HL-60 (cell line): ENCODE measurements at regions not wholly inside any gene's neighbourhood (a gene's known extent, or its start where the extent isn't known, plus 50 kb on each side); places are given as distances from the start of the nearest gene placed in this dataset.

Source experiments
- DNase-seq, 2 experiments: peaks; one replicate each; pipeline ENCODE4 v3.0.0-alpha.2; 2010 to 2020; ENCODE audit warnings: low read depth in 1 of 2, low spot score in 1 of 2
- H3K27ac ChIP-seq: fragments of 250-450 bp; sonication (Bioruptor Pico); replicated peaks from 2 replicates; pipeline ENCODE4 v1.5.1; 2020; ENCODE audit warnings: mild to moderate bottlenecking, moderate library complexity
- H3K27me3 ChIP-seq: fragments of 250-450 bp; sonication (Bioruptor Pico); 2 replicates; pipeline ENCODE4 v1.5.1; 2021; ENCODE audit warnings: mild to moderate bottlenecking, moderate library complexity; ENCODE audit not compliant: insufficient read depth, poor library complexity, severe bottlenecking
- H3K4me3 ChIP-seq: replicated peaks from 2 replicates; pipeline ENCODE4 v1.5.1; 2011; ENCODE audit warnings: mild to moderate bottlenecking, control low read depth, low read length; ENCODE audit not compliant: insufficient read depth
- GABPA ChIP-seq: IDR thresholded peaks from 2 replicates; pipeline ENCODE4 v1.6.1; 2012; ENCODE audit warnings: low read depth
- POLR2AphosphoS5 ChIP-seq: IDR thresholded peaks from 2 replicates; pipeline ENCODE4 v1.6.1; 2012; ENCODE audit warnings: low read depth
- SPI1 ChIP-seq: IDR thresholded peaks from 2 replicates; pipeline ENCODE4 v1.6.1; 2012; ENCODE audit warnings: low read depth, mild to moderate bottlenecking, borderline replicate concordance
- TF ChIP-seq, protein P1 (sequence below): IDR thresholded peaks from 2 replicates; pipeline ENCODE4 v1.6.1; 2012; ENCODE audit warnings: low read depth; ENCODE audit not compliant: insufficient replicate concordance
- TF ChIP-seq, protein P2 (sequence below): IDR thresholded peaks from one replicate; pipeline ENCODE4 v1.5.1; 2011; ENCODE audit warnings: low read length, control low read depth, inconsistent platforms; ENCODE audit not compliant: insufficient read depth

DNA sequence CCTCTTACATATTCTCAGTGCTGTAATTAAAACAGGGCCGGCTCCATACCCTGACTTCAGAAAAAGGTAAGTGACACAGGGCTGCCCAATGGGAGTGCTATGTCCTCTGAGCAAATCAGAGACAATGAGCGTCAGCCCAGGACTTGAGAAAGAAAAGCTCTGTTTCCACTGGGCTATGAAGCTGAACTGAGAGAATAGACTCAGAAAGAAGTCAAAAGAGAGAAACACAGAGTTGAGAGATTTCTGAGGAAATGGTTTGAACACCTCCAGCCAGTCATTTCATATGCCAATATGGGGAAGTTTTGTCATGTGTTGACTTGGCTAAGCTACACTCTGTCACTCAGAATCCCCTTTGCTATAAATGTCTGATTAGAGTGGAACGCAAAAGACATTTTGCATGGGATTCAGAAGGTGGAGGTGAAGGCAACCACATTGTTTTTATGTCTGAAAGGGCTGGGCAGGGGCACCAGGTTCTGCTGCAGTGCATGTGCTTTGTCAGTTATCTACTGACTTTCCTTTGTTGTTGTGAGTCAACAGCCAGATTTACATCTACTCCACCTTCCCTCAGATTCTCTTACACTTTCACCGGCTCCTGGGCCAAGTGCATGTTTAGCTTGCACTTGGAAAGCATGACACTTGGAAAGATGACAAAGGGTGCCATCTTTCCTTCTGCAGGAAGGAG lies 313.3 kb downstream of the DUSP6 start:
- DNase-seq = peak in 1 of 2 experiments; percentile 29
- TF ChIP-seq, protein P1, sequence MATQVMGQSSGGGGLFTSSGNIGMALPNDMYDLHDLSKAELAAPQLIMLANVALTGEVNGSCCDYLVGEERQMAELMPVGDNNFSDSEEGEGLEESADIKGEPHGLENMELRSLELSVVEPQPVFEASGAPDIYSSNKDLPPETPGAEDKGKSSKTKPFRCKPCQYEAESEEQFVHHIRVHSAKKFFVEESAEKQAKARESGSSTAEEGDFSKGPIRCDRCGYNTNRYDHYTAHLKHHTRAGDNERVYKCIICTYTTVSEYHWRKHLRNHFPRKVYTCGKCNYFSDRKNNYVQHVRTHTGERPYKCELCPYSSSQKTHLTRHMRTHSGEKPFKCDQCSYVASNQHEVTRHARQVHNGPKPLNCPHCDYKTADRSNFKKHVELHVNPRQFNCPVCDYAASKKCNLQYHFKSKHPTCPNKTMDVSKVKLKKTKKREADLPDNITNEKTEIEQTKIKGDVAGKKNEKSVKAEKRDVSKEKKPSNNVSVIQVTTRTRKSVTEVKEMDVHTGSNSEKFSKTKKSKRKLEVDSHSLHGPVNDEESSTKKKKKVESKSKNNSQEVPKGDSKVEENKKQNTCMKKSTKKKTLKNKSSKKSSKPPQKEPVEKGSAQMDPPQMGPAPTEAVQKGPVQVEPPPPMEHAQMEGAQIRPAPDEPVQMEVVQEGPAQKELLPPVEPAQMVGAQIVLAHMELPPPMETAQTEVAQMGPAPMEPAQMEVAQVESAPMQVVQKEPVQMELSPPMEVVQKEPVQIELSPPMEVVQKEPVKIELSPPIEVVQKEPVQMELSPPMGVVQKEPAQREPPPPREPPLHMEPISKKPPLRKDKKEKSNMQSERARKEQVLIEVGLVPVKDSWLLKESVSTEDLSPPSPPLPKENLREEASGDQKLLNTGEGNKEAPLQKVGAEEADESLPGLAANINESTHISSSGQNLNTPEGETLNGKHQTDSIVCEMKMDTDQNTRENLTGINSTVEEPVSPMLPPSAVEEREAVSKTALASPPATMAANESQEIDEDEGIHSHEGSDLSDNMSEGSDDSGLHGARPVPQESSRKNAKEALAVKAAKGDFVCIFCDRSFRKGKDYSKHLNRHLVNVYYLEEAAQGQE = no peak
- TF ChIP-seq GABPA (no peak), SPI1 (no peak), POLR2AphosphoS5 (no peak)
- TF ChIP-seq, protein P2, sequence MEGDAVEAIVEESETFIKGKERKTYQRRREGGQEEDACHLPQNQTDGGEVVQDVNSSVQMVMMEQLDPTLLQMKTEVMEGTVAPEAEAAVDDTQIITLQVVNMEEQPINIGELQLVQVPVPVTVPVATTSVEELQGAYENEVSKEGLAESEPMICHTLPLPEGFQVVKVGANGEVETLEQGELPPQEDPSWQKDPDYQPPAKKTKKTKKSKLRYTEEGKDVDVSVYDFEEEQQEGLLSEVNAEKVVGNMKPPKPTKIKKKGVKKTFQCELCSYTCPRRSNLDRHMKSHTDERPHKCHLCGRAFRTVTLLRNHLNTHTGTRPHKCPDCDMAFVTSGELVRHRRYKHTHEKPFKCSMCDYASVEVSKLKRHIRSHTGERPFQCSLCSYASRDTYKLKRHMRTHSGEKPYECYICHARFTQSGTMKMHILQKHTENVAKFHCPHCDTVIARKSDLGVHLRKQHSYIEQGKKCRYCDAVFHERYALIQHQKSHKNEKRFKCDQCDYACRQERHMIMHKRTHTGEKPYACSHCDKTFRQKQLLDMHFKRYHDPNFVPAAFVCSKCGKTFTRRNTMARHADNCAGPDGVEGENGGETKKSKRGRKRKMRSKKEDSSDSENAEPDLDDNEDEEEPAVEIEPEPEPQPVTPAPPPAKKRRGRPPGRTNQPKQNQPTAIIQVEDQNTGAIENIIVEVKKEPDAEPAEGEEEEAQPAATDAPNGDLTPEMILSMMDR = no peak
- no peak overlapping the region for H3K27ac ChIP-seq
- H3K4me3 ChIP-seq = no peak overlapping the region
- H3K27me3 ChIP-seq = no peaks in the 10 kb centered on the region

DNA sequence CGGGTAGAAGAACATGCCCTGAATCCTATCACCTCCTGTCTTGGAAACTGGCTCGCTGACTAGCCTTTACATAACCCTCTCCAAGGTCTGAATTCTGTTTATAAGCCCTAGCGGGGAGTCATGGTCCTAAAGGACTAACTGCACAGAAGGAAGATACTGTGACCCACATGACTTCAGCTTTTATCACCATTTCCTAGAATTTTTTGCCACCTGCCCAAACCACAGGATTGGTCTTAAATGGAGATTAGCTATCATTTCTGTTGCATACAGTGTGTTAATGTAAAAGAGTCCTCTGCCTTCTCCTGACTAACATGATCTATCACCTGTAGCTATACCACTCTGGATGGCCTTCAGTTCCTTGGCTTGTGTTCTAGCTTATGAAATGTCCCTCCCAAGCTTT lies 319.2 kb downstream of the DUSP6 start:
- H3K4me3 ChIP-seq = no peak overlapping the region
- H3K27me3 ChIP-seq = no peaks in the 10 kb centered on the region
- H3K27ac ChIP-seq = no peak overlapping the region
- no peak for DNase-seq
- TF ChIP-seq, protein P2 = no peak
- TF ChIP-seq GABPA = no peak

- no peaks in the 10 kb centered on the region for H3K27me3 ChIP-seq
- DNase-seq = no peak
- no peak overlapping the region for H3K27ac ChIP-seq
- no peak overlapping the region for H3K4me3 ChIP-seq
- TF ChIP-seq, protein P1 = no peak
- TF ChIP-seq, protein P2 = no peak
- TF ChIP-seq POLR2AphosphoS5 (no peak), GABPA (no peak), SPI1 (no peak)
These were observed 322.3 kb downstream of the DUSP6 start for GRCh38 chr12:89029961-89030360.

DNA sequence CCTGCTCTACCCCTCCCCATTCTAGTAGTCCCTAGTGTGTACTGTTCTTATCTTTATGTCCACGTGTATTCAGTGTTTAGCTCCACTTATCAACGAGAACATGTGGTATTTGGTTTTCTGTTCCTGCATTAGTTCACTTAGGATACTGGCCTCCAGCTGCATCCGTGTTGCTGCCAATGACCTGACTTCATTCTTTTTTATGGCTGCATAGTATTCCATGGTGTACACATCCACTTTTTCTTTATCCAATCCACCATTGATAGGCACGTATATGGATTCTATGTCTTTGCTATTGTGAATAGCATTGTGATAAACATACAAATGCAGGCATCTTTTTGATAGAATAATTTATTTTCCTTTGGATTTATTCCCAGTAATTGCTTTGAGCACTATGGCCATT lies 327.7 kb downstream of the DUSP6 start:
- no peak for DNase-seq
- no peaks in the 10 kb centered on the region for H3K27me3 ChIP-seq
- H3K4me3 ChIP-seq = no peak overlapping the region
- H3K27ac ChIP-seq = no peak overlapping the region
- TF ChIP-seq SPI1 (no peak), GABPA (no peak), POLR2AphosphoS5 (no peak)
- TF ChIP-seq, protein P1 = no peak
- TF ChIP-seq, protein P2 = no peak
